ENCODE measurements at regions not wholly inside any gene's neighbourhood (a gene's known extent, or its start where the extent isn't known, plus 50 kb on each side); places are given as distances from the start of the nearest gene placed in this dataset.

DNA sequence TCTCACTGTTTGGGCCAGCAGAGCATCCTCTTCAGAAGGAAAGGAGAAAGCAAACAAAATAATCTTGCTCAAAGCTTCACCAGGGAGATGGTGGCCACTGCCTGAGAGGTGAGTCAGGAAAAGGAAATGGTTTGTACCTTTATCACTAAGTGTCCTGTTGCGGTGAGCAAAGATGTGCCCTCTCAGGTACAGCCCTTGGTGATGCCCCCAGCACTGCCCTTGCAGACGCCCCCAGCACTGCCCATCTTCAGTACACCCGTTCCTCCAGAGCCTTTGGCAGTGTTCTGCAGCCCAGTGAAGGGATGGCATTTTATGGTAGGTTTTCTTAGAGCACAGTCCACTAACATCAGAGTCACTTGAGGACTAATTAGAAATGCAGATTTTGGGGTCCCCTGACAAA is 92.3 kb downstream of the ZNF621 start:
- intact Hi-C loops (cut with DNase I), result no loop called here
- no peak for DNase-seq
- no peak for TF ChIP-seq POLR2A (IDR thresholded peaks at IDR 0.05)
- Histone ChIP-seq H3K4me1 (peaks cover 7 to 32% (median 9%) of the 10 kb centered on the region in 3 donors), H3K4me3 (no peak overlapping the region), H3K9me3 (no peaks in the 10 kb centered on the region), H3K27ac (no peak overlapping the region), H3K27me3 (peaks cover 0 to 10% (median 0%) of the 10 kb centered on the region in 4 donors), H3K36me3 (no peaks in the 10 kb centered on the region)
- WGBS, 2 donors, result 86 to 92% methylated on average over 3 of the region's 3 CpGs

DNA sequence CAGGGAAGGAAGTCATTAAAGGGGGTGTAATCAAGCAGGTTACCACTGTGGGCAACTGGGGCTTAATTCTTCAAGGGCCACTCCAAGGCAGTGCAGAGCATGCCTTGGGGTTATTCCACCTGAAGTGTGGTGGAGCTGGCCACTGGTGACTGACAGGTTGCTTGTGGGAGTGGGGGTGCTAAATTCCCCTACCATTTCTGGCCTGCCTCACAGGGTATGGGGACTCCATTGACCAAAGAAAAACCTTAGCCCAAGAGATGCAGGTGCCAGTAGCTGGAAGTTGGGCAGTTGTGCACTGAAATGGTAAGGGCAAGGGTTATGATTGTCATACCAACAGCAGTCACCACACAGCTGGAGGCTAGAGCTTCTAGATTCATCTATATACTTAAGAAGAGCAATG is 93.4 kb downstream of the ZNF621 start:
- peaks cover 0 to 2% (median 0%) of the 10 kb centered on the region in 3 donors for H3K9me3 ChIP-seq
- TF ChIP-seq, protein P1, sequence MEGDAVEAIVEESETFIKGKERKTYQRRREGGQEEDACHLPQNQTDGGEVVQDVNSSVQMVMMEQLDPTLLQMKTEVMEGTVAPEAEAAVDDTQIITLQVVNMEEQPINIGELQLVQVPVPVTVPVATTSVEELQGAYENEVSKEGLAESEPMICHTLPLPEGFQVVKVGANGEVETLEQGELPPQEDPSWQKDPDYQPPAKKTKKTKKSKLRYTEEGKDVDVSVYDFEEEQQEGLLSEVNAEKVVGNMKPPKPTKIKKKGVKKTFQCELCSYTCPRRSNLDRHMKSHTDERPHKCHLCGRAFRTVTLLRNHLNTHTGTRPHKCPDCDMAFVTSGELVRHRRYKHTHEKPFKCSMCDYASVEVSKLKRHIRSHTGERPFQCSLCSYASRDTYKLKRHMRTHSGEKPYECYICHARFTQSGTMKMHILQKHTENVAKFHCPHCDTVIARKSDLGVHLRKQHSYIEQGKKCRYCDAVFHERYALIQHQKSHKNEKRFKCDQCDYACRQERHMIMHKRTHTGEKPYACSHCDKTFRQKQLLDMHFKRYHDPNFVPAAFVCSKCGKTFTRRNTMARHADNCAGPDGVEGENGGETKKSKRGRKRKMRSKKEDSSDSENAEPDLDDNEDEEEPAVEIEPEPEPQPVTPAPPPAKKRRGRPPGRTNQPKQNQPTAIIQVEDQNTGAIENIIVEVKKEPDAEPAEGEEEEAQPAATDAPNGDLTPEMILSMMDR (IDR thresholded peaks at IDR 0.05), result no peak
- no peak for TF ChIP-seq POLR2A (IDR thresholded peaks at IDR 0.05)
- intact Hi-C loops (cut with DNase I), result no loop called here
- no peak for DNase-seq
- H3K36me3 ChIP-seq, result no peaks in the 10 kb centered on the region
- H3K27me3 ChIP-seq, result peaks cover 0 to 10% (median 0%) of the 10 kb centered on the region in 4 donors
- H3K4me1 ChIP-seq, result peaks cover 7 to 32% (median 9%) of the 10 kb centered on the region in 3 donors
- H3K4me3 ChIP-seq, result no peak overlapping the region
- no peak overlapping the region for H3K27ac ChIP-seq

DNA sequence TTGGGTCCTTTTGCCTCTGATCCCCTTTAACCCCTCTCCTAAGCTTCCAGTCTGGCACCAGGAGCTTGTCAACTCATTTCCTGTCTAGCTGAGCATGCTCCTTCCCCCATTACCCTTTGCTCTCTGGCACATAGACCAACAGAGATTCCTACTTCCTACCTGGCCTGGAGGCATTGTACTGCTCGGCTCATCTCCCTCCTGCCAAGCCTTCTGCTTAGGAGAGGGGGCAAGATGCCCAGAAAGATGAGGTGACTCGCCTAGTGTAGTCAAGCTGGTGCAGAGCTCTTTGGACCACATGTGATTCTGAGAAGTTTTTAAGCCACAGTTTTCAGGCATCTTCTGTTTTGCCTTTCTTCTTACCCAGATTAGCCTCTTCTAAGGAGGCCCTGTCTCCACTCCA is 95.4 kb downstream of the ZNF621 start:
- TF ChIP-seq, protein P1 (IDR thresholded peaks at IDR 0.05), result no peak
- TF ChIP-seq POLR2A (IDR thresholded peaks at IDR 0.05), result no peak
- Histone ChIP-seq H3K27me3 (peaks cover 0 to 8% (median 0%) of the 10 kb centered on the region in 4 donors), H3K36me3 (no peaks in the 10 kb centered on the region), H3K4me1 (peaks cover 7 to 37% (median 9%) of the 10 kb centered on the region in 3 donors), H3K4me3 (no peak overlapping the region), H3K9me3 (peaks cover 0 to 20% (median 6%) of the 10 kb centered on the region in 3 donors), H3K27ac (peak overlapping the region in 1 of 4 donors; percentile 27)
- 42 to 43% methylated on average over 2 of the region's 2 CpGs for WGBS, 2 donors
- no peak for DNase-seq
- intact Hi-C loops (cut with DNase I), result no loop called here

DNA sequence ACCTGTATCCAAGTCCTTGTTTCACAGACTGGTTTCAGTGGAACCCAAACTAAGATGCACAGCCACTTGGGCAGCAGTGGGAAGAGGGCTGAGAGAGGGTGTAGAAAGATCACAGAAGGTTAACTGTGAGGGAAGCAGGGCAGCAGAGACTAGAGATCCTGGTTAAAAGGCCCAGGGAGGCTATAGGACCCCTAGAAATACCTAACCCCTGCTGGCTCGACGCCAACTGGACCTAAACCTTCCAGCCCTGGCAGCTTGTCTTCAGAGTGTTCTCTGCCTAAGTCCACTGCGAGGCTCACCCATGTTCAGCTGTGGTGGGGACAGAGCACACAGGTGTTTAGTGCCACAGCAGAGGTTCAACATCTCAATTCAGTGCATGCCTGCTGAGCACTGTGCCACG is 96.5 kb downstream of the ZNF621 start:
- H3K27ac ChIP-seq, result peak overlapping the region in 1 of 4 donors; percentile 27
- no peak overlapping the region for H3K4me3 ChIP-seq
- peaks cover 0 to 24% (median 6%) of the 10 kb centered on the region in 3 donors for H3K9me3 ChIP-seq
- TF ChIP-seq POLR2A (IDR thresholded peaks at IDR 0.05), result no peak
- TF ChIP-seq, protein P1 (IDR thresholded peaks at IDR 0.05), result no peak
- H3K27me3 ChIP-seq, result no peaks in the 10 kb centered on the region
- no peak for DNase-seq
- peaks cover 0 to 26% (median 3%) of the 10 kb centered on the region in 3 donors for H3K4me1 ChIP-seq
- intact Hi-C loops (cut with DNase I), result no loop called here
- WGBS, 2 donors, result 72 to 73% methylated on average over 4 of the region's 4 CpGs
- H3K36me3 ChIP-seq, result no peaks in the 10 kb centered on the region

DNA sequence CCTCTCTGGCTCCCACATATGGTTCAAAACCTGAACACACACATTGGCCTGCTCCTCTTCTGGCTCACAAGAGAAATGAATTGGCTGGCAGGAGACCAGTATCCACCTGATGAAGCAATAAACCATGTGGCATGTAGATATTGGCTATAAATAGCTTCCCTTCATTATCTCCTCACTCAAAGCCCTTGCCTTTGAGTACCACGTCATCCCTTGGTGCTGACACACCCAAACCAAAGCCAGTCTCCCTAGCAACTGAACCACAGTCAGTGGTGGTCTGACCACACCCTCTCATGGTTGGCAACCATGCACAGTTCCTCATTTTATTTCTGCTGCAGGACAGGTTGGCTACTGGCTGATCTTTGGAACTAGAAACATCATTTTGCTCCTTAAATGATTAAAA is 98.8 kb downstream of the ZNF621 start:
- H3K27ac ChIP-seq, result peak overlapping the region in 1 of 4 donors; percentile 21
- no peaks in the 10 kb centered on the region for H3K36me3 ChIP-seq
- no peaks in the 10 kb centered on the region for H3K27me3 ChIP-seq
- H3K4me3 ChIP-seq, result no peak overlapping the region
- H3K9me3 ChIP-seq, result peaks cover 0 to 24% (median 6%) of the 10 kb centered on the region in 3 donors
- peaks cover 0 to 24% (median 2%) of the 10 kb centered on the region in 3 donors for H3K4me1 ChIP-seq
- DNase-seq, result peak; percentile 2
- 20 to 29% methylated on average over 1 of the region's 1 CpG for WGBS, 2 donors
- intact Hi-C loops (cut with DNase I), result no loop called here
- no peak for TF ChIP-seq POLR2A (IDR thresholded peaks at IDR 0.05)
- TF ChIP-seq, protein P1 (IDR thresholded peaks at IDR 0.05), result no peak

All from esophagus squamous epithelium (tissue), 5 donors.